ENCODE measurements at regions not wholly inside any gene's neighbourhood (a gene's known extent, or its start where the extent isn't known, plus 50 kb on each side); places are given as distances from the start of the nearest gene placed in this dataset.
"Not testable (repeated sequence)": the region's sequence is repeated elsewhere in the genome, so short reads cannot be mapped to it uniquely, and the experiment has no call there.

- no peak for TF ChIP-seq CTCF (IDR thresholded peaks at IDR 0.05)
- Histone ChIP-seq H3K27ac (no peak overlapping the region), H3K27me3 (no peaks in the 10 kb centered on the region), H3K4me1 (no peaks in the 10 kb centered on the region), H3K4me3 (no peak overlapping the region), H3K9me3 (no peaks in the 10 kb centered on the region), H3K36me3 (no peaks in the 10 kb centered on the region)
- intact Hi-C loops (cut with DNase I), result no loop called here
- ATAC-seq (no peak), DNase-seq (no peak)
Observed at GRCh38 chr5:23412515-23412914, 94.9 kb upstream of the PRDM9 start.

GRCh38 chr5:23411994-23412393 is 95.4 kb upstream of the PRDM9 start:
- DNase-seq (peak in 2 of 4 donors; percentile 12 to 14), ATAC-seq (no peak)

GRCh38 chr5:23411200-23411599 is 96.2 kb upstream of the PRDM9 start:
- Histone ChIP-seq H3K27ac (no peak overlapping the region), H3K36me3 (no peaks in the 10 kb centered on the region), H3K27me3 (no peaks in the 10 kb centered on the region), H3K4me3 (no peak overlapping the region), H3K9me3 (no peaks in the 10 kb centered on the region), H3K4me1 (no peaks in the 10 kb centered on the region)
- intact Hi-C loops (cut with DNase I), result no loop called here
- peak in 1 of 4 donors; percentile 54 for DNase-seq
- TF ChIP-seq CTCF (IDR thresholded peaks at IDR 0.05), result no peak
- ATAC-seq, result no peak

More at GRCh38 chr5:23411994-23412393, 95.4 kb upstream of the PRDM9 start:
- Histone ChIP-seq H3K27me3 (no peaks in the 10 kb centered on the region), H3K4me1 (no peaks in the 10 kb centered on the region), H3K36me3 (no peaks in the 10 kb centered on the region), H3K27ac (no peak overlapping the region), H3K4me3 (no peak overlapping the region), H3K9me3 (no peaks in the 10 kb centered on the region)
- TF ChIP-seq CTCF (IDR thresholded peaks at IDR 0.05), result no peak
- intact Hi-C loops (cut with DNase I), result no loop called here

- DNase-seq; intact Hi-C loops (cut with DNase I); ATAC-seq; H3K9me3 ChIP-seq; H3K27me3 ChIP-seq; H3K36me3 ChIP-seq; H3K27ac ChIP-seq; H3K4me3 ChIP-seq; H3K4me1 ChIP-seq: not testable (repeated sequence)
Observed at GRCh38 chr5:23410775-23411174, 96.6 kb upstream of the PRDM9 start.

- intact Hi-C loops (cut with DNase I), result no loop called here
Observed at GRCh38 chr5:23405316-23406068, 101.9 kb upstream of the PRDM9 start.

More at GRCh38 chr5:23405316-23406068, 101.9 kb upstream of the PRDM9 start:
- DNase-seq, result no peak
- TF ChIP-seq CTCF (IDR thresholded peaks at IDR 0.05), result no peak
- Histone ChIP-seq H3K27me3 (no peaks in the 10 kb centered on the region), H3K4me3 (no peak overlapping the region), H3K27ac (no peak overlapping the region), H3K4me1 (no peaks in the 10 kb centered on the region), H3K9me3 (no peaks in the 10 kb centered on the region), H3K36me3 (no peaks in the 10 kb centered on the region)
- ATAC-seq, result no peak

All from left lung (tissue), 4 donors.